HL-60 (cell line): ENCODE measurements at regions not wholly inside any gene's neighbourhood (a gene's known extent, or its start where the extent isn't known, plus 50 kb on each side); places are given as distances from the start of the nearest gene placed in this dataset.

Experiments
- POLR2AphosphoS5 ChIP-seq: IDR thresholded peaks from 2 replicates; pipeline ENCODE4 v1.6.1; 2012; ENCODE audit warnings: low read depth
- REST ChIP-seq: IDR thresholded peaks from 2 replicates; pipeline ENCODE4 v1.6.1; 2012; ENCODE audit warnings: low read depth; ENCODE audit not compliant: insufficient replicate concordance
- TF ChIP-seq, protein P1 (sequence below): IDR thresholded peaks from one replicate; pipeline ENCODE4 v1.5.1; 2011; ENCODE audit warnings: low read length, control low read depth, inconsistent platforms; ENCODE audit not compliant: insufficient read depth

- TF ChIP-seq, protein P1, sequence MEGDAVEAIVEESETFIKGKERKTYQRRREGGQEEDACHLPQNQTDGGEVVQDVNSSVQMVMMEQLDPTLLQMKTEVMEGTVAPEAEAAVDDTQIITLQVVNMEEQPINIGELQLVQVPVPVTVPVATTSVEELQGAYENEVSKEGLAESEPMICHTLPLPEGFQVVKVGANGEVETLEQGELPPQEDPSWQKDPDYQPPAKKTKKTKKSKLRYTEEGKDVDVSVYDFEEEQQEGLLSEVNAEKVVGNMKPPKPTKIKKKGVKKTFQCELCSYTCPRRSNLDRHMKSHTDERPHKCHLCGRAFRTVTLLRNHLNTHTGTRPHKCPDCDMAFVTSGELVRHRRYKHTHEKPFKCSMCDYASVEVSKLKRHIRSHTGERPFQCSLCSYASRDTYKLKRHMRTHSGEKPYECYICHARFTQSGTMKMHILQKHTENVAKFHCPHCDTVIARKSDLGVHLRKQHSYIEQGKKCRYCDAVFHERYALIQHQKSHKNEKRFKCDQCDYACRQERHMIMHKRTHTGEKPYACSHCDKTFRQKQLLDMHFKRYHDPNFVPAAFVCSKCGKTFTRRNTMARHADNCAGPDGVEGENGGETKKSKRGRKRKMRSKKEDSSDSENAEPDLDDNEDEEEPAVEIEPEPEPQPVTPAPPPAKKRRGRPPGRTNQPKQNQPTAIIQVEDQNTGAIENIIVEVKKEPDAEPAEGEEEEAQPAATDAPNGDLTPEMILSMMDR, result no peak
- no peak for TF ChIP-seq POLR2AphosphoS5
- no peak for TF ChIP-seq REST
Measured at GRCh38 chr5:68500813-68501212, 285.3 kb downstream of the PIK3R1 start.
